CD8-positive, alpha-beta memory T cell (primary cell): ENCODE measurements at regions not wholly inside any gene's neighbourhood (a gene's known extent, or its start where the extent isn't known, plus 50 kb on each side); places are given as distances from the start of the nearest gene placed in this dataset.

Experiments
- CTCF ChIA-PET: fragments of 350-600 bp; sonication (Branson Sonifier 250); formaldehyde crosslinking; loops from one replicate; lab custom pipeline; 2021; ENCODE audit warnings: antibody characterized with exemption; lab: Charles Lee
- POLR2A ChIA-PET: fragments of 350-600 bp; sonication (Branson Sonifier 250); formaldehyde crosslinking; loops from one replicate; lab custom pipeline; 2021; ENCODE audit warnings: antibody characterized with exemption; lab: Charles Lee
- DNase-seq, 5 donors: peaks; one replicate each; pipeline versions ENCODE4 v3.0.0 to v3.0.0-alpha.2; 2020 to 2022; ENCODE audit warnings: mixed read lengths in 1 of 5
- H3K27ac ChIP-seq: one replicate; pipeline ENCODE4 v1.7.0; 2013; ENCODE audit warnings: low read depth, mild to moderate bottlenecking, low read length, moderate library complexity
- H3K27me3 ChIP-seq: 2 replicates; pipeline ENCODE4 v1.7.0; 2013; ENCODE audit warnings: low read length, mild to moderate bottlenecking; ENCODE audit not compliant: insufficient read depth, poor library complexity, severe bottlenecking
- H3K36me3 ChIP-seq: 2 replicates; pipeline ENCODE4 v1.7.0; 2013; ENCODE audit warnings: mild to moderate bottlenecking, low read length, moderate library complexity; ENCODE audit not compliant: insufficient read depth
- H3K4me1 ChIP-seq: 2 replicates; pipeline ENCODE4 v1.7.0; 2013; ENCODE audit warnings: mild to moderate bottlenecking, low read length, moderate library complexity; ENCODE audit not compliant: insufficient read depth
- H3K4me3 ChIP-seq: 2 replicates; pipeline ENCODE4 v1.7.0; 2013; ENCODE audit warnings: mild to moderate bottlenecking, low read length
- H3K9me3 ChIP-seq: 2 replicates; pipeline ENCODE4 v1.7.0; 2013; ENCODE audit warnings: mild to moderate bottlenecking, low read length
- H3K27ac Mint-ChIP-seq, 8 donors: one replicate each; pipeline ENCODE4 v1.8.0; 2020 to 2021; ENCODE audit warnings: mixed read lengths in 8 of 8, mild to moderate bottlenecking in 6 of 8, inconsistent platforms in 3 of 8, moderate library complexity in 3 of 8
- H3K27me3 Mint-ChIP-seq, 2 donors: one replicate each; pipeline ENCODE4 v1.8.0; 2020 to 2021; ENCODE audit warnings: mixed read lengths in 2 of 2, mild to moderate bottlenecking in 1 of 2, moderate library complexity in 1 of 2
- H3K36me3 Mint-ChIP-seq, 3 donors: one replicate each; pipeline ENCODE4 v1.8.0; 2020 to 2021; ENCODE audit warnings: mixed read lengths in 3 of 3, inconsistent platforms in 1 of 3, mild to moderate bottlenecking in 1 of 3
- H3K4me1 Mint-ChIP-seq, 3 donors: one replicate each; pipeline ENCODE4 v1.8.0; 2020 to 2021; ENCODE audit warnings: mixed read lengths in 3 of 3, inconsistent platforms in 1 of 3, mild to moderate bottlenecking in 1 of 3
- H3K4me3 Mint-ChIP-seq, 7 donors: one replicate each; pipeline ENCODE4 v1.8.0; 2020 to 2021; ENCODE audit warnings: mixed read lengths in 7 of 7, mild to moderate bottlenecking in 6 of 7, moderate library complexity in 4 of 7, inconsistent platforms in 2 of 7
- H3K9me3 Mint-ChIP-seq, 5 donors: one replicate each; pipeline ENCODE4 v1.8.0; 2020 to 2022; ENCODE audit warnings: mixed read lengths in 5 of 5, mild to moderate bottlenecking in 3 of 5, moderate library complexity in 2 of 5, inconsistent platforms in 1 of 5

DNA sequence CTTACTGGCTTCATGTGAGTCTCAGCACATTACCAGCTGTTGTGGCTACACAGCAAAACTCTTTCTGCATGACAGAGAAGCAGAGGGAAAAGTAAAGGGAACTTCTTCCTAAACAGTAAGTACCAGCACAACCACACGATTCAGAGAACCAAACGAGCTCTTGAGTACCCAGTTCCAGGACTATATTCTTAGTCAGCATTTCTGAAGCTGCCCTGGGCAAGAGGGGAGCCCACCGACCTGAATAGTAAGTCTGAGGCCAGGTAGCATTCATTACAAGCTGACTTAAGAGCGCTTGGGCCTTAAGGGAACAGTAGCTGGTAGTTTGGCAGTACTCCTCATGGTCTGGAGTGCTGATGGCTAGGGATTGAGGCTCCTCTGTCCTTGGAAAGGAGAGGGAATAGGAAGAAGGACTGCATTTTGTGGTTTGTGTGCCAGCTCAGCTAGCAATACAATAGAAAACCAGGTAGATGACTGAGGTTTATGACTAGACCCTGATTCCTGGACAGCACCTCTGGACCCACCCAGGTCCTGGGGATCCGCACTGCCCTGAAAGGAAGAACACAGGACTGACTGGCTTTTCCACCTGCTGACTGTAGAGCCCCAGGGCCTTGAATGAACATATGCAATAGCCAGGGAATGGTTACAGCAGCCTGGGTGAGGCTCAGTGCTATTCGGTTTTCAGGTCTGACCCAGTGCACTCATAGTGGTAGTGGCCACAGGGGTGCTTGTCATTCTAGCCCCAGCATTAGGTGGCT is 396.8 kb upstream of the PRMT6 start:
- Histone ChIP-seq H3K36me3 (no peaks in the 10 kb centered on the region), H3K4me1 (no peaks in the 10 kb centered on the region), H3K9me3 (no peaks in the 10 kb centered on the region), H3K4me3 (no peak overlapping the region), H3K27me3 (no peaks in the 10 kb centered on the region), H3K27ac (no peak overlapping the region)
- no peak overlapping the region for H3K4me3 Mint-ChIP-seq
- no peaks in the 10 kb centered on the region for H3K36me3 Mint-ChIP-seq
- ChIA-PET CTCF (no interaction called here), POLR2A (no interaction called here)
- H3K27ac Mint-ChIP-seq = no peak overlapping the region
- no peaks in the 10 kb centered on the region for H3K4me1 Mint-ChIP-seq
- peaks cover 0 to 3% of the 10 kb centered on the region in 2 donors for H3K27me3 Mint-ChIP-seq
- peaks cover 11 to 32% (median 16%) of the 10 kb centered on the region in 5 donors for H3K9me3 Mint-ChIP-seq
- DNase-seq = no peak

DNA sequence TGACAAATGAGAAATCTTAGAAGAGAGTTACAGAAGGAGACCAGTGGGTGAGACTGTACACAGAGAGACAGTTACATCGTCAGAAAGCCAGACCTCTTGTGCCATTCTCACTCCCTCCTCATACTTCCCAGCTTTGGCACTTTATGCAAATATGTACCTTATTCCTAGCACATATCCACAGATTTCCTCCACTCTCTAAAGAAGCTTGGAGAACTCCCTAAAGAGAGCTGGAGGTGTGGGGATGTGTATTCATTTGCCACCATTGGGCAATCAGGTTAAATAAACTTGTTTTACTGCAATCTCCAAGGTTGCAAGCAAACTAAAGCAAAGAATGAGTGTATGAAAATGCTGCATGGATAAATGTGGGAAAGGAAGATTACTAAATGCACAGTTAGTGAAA is 380.9 kb upstream of the PRMT6 start:
- Mint-ChIP-seq H3K36me3 (no peaks in the 10 kb centered on the region), H3K9me3 (peaks cover 0 to 12% (median 6%) of the 10 kb centered on the region in 5 donors), H3K27ac (no peak overlapping the region), H3K27me3 (no peaks in the 10 kb centered on the region), H3K4me3 (no peak overlapping the region), H3K4me1 (no peaks in the 10 kb centered on the region)
- no peaks in the 10 kb centered on the region for H3K36me3 ChIP-seq
- no peak overlapping the region for H3K27ac ChIP-seq
- CTCF ChIA-PET = no interaction called here
- H3K9me3 ChIP-seq = no peaks in the 10 kb centered on the region
- no peak for DNase-seq
- H3K4me3 ChIP-seq = no peak overlapping the region
- POLR2A ChIA-PET = no interaction called here
- no peaks in the 10 kb centered on the region for H3K4me1 ChIP-seq
- H3K27me3 ChIP-seq = no peaks in the 10 kb centered on the region

DNA sequence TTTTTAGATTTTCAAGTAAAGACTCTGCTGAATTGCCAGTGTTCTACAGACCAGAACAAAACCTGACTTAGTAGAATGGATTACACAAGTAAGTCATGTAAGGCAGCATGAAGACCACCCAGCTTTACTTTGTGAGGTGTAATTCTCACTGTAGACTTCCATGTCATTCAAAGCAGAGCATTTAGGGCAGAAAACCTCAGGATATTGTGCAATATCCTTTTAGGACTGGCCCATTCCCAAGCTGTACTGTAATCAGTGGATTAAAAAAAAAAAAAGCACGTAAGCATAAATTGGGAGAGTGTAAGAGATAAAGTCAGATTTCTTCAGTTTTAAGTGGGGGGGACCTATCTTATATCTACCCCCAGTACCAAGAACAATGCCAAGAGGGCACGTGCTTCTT is 380.5 kb upstream of the PRMT6 start:
- H3K36me3 Mint-ChIP-seq = no peaks in the 10 kb centered on the region
- no peaks in the 10 kb centered on the region for H3K27me3 ChIP-seq
- H3K4me3 ChIP-seq = no peak overlapping the region
- no peaks in the 10 kb centered on the region for H3K9me3 ChIP-seq
- H3K4me3 Mint-ChIP-seq = no peak overlapping the region
- POLR2A ChIA-PET = no interaction called here
- H3K27ac Mint-ChIP-seq = no peak overlapping the region
- H3K27me3 Mint-ChIP-seq = no peaks in the 10 kb centered on the region
- no peak overlapping the region for H3K27ac ChIP-seq
- CTCF ChIA-PET = no interaction called here
- H3K4me1 ChIP-seq = no peaks in the 10 kb centered on the region
- no peaks in the 10 kb centered on the region for H3K36me3 ChIP-seq
- peaks cover 0 to 14% (median 6%) of the 10 kb centered on the region in 5 donors for H3K9me3 Mint-ChIP-seq
- DNase-seq = no peak
- no peaks in the 10 kb centered on the region for H3K4me1 Mint-ChIP-seq

DNA sequence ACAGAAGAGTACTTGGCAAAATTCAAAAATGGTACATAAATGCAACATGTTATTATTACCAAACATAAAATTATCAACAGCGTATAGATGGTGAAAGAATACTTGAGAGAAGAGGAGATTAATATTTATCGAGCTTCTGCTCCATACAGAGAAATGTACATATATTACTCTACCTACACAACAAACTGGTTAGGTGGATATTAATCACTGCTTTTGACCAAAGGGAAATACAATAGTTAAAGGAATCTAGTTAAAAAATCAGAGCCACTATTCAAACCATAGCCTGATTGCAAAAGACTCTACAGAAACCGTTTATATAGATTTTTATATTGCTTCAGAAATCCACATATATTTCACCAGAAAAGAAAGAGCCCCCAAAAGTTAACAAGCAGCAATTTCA is 379.3 kb upstream of the PRMT6 start:
- ChIA-PET POLR2A (no interaction called here), CTCF (no interaction called here)
- Mint-ChIP-seq H3K4me3 (no peak overlapping the region), H3K9me3 (peaks cover 2 to 14% (median 5%) of the 10 kb centered on the region in 5 donors), H3K27me3 (no peaks in the 10 kb centered on the region), H3K27ac (no peak overlapping the region), H3K4me1 (no peaks in the 10 kb centered on the region), H3K36me3 (no peaks in the 10 kb centered on the region)
- H3K27ac ChIP-seq = no peak overlapping the region
- no peaks in the 10 kb centered on the region for H3K9me3 ChIP-seq
- H3K27me3 ChIP-seq = no peaks in the 10 kb centered on the region
- H3K4me1 ChIP-seq = no peaks in the 10 kb centered on the region
- no peak overlapping the region for H3K4me3 ChIP-seq
- no peaks in the 10 kb centered on the region for H3K36me3 ChIP-seq
- DNase-seq = no peak

DNA sequence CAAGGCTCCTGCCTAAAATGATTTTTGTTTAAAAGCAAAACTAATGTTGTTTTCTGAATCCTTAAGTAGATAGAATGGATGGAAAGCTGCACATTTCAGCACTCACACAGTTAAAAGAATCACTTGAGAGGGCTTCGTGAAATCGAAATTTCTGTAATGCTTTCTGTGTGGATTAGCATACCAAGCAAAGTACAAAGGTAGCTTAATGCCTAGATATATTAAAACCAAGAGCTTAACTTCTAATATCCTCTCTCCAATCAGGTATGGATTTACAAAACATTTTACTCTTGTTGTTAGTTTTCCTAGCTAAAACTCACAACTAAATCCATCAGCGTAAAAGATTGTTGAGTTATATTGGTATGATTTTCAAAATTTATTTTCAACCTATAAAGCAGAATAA is 378.8 kb upstream of the PRMT6 start:
- ChIA-PET CTCF (no interaction called here), POLR2A (no interaction called here)
- no peak overlapping the region for H3K4me3 Mint-ChIP-seq
- no peaks in the 10 kb centered on the region for H3K4me1 ChIP-seq
- H3K9me3 ChIP-seq = no peaks in the 10 kb centered on the region
- no peak overlapping the region for H3K27ac Mint-ChIP-seq
- no peak for DNase-seq
- no peak overlapping the region for H3K27ac ChIP-seq
- no peaks in the 10 kb centered on the region for H3K27me3 ChIP-seq
- no peaks in the 10 kb centered on the region for H3K36me3 Mint-ChIP-seq
- peaks cover 2 to 14% (median 5%) of the 10 kb centered on the region in 5 donors for H3K9me3 Mint-ChIP-seq
- no peaks in the 10 kb centered on the region for H3K36me3 ChIP-seq
- H3K27me3 Mint-ChIP-seq = no peaks in the 10 kb centered on the region
- H3K4me3 ChIP-seq = no peak overlapping the region
- H3K4me1 Mint-ChIP-seq = no peaks in the 10 kb centered on the region

DNA sequence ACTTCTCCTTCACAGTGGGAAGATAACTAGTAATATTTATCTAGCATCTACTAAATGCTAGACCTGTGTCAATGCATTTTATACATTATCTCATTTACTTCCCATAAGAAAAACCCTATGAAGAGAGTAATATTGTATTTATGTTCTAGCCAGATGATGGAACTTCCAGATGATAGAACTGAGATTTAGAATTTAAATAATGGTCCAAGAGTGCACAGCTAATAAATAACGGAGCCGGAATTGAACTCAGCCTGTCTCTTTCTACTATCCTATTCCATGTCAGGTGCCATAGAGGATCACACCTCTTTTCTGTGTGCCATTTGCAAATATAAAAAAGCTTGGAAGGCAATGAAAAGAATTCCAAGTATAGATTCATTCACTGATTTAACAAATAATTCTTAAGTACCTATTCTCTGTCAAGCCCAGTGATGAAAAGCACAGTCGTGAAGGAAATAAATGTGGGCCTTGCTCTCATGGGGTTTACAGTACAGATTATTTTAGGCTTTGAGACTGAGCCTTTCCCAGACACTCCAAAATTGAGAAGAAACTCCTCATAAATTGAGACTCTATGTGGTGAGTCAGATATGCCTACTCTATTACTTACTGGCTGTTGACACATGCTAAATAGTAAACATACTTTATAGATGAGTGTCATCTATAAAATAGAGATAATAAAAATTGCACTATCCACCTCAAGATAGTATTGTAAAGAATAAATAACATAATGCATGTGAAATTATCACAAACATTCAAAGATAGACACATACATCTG is 378.0 kb upstream of the PRMT6 start:
- H3K4me3 Mint-ChIP-seq = no peak overlapping the region
- H3K27ac Mint-ChIP-seq = no peak overlapping the region
- H3K27me3 Mint-ChIP-seq = no peaks in the 10 kb centered on the region
- H3K27me3 ChIP-seq = no peaks in the 10 kb centered on the region
- H3K27ac ChIP-seq = no peak overlapping the region
- no peak overlapping the region for H3K4me3 ChIP-seq
- H3K4me1 ChIP-seq = no peaks in the 10 kb centered on the region
- POLR2A ChIA-PET = no interaction called here
- no peak for DNase-seq
- no peaks in the 10 kb centered on the region for H3K36me3 ChIP-seq
- no peaks in the 10 kb centered on the region for H3K36me3 Mint-ChIP-seq
- CTCF ChIA-PET = no interaction called here
- H3K9me3 Mint-ChIP-seq = peaks cover 2 to 14% (median 5%) of the 10 kb centered on the region in 5 donors
- H3K9me3 ChIP-seq = no peaks in the 10 kb centered on the region
- no peaks in the 10 kb centered on the region for H3K4me1 Mint-ChIP-seq

DNA sequence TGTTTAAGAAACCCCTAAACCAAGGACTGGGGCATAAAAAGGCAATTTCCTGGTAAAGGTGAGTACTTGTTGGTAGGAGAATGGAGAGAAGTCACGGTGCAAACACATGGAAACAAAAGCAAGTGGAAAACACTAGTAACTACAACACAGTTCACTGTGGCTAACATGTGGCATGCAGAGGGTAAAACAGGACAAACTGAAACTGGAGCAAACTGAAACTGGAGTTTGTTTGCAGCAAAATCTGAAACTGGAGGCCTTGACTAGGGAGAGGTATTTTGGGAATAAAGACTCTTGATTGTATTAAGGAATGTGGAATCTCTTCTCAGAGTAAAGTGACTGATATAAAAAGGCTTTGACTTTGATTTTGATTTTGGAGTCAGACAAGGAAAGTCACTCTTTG is 376.3 kb upstream of the PRMT6 start:
- H3K4me1 Mint-ChIP-seq = no peaks in the 10 kb centered on the region
- Histone ChIP-seq H3K9me3 (no peaks in the 10 kb centered on the region), H3K4me3 (no peak overlapping the region), H3K27ac (no peak overlapping the region), H3K27me3 (no peaks in the 10 kb centered on the region), H3K36me3 (no peaks in the 10 kb centered on the region), H3K4me1 (no peaks in the 10 kb centered on the region)
- H3K4me3 Mint-ChIP-seq = no peak overlapping the region
- no peak for DNase-seq
- H3K36me3 Mint-ChIP-seq = no peaks in the 10 kb centered on the region
- ChIA-PET POLR2A (no interaction called here), CTCF (no interaction called here)
- peak overlapping the region in 1 of 8 donors; percentile 66 for H3K27ac Mint-ChIP-seq
- H3K27me3 Mint-ChIP-seq = no peaks in the 10 kb centered on the region
- H3K9me3 Mint-ChIP-seq = peaks cover 3 to 20% (median 7%) of the 10 kb centered on the region in 5 donors

DNA sequence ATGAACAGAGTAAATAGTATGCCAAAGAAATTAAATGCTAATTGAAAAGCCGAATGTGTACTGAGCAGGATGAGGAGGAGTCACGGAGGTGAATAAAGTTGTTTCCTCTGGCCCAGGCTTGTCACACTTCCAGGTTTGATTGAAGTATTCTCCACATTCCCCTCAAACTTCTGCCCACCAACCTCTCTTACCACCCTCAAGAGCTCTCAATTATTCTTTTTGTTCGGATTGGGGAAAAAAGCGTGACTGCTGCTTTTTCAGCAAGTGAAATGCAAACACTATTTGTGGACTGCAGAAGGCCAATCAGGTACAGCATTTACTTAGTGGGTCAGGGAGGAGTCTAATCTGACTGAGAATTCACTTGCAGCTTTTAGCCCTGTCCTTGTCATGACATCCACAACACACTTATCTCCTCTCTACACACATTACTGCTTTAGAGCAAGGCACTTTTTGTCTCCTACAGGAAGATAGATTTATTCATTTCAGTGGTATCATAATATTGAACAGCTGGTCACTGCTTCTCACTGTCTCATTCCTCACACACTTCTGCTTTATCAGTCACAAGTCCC is 375.6 kb upstream of the PRMT6 start:
- H3K27ac Mint-ChIP-seq = no peak overlapping the region
- no peaks in the 10 kb centered on the region for H3K27me3 ChIP-seq

More for the DNA sequence above, 375.6 kb upstream of the PRMT6 start:
- CTCF ChIA-PET = no interaction called here
- Histone ChIP-seq H3K27ac (no peak overlapping the region), H3K4me3 (no peak overlapping the region), H3K4me1 (no peaks in the 10 kb centered on the region), H3K9me3 (no peaks in the 10 kb centered on the region), H3K36me3 (no peaks in the 10 kb centered on the region)
- Mint-ChIP-seq H3K4me3 (no peak overlapping the region), H3K36me3 (no peaks in the 10 kb centered on the region), H3K4me1 (no peaks in the 10 kb centered on the region), H3K27me3 (no peaks in the 10 kb centered on the region), H3K9me3 (peaks cover 3 to 18% (median 6%) of the 10 kb centered on the region in 5 donors)
- POLR2A ChIA-PET = no interaction called here
- DNase-seq = no peak
